ENCODE measurements at regions not wholly inside any gene's neighbourhood (a gene's known extent, or its start where the extent isn't known, plus 50 kb on each side); places are given as distances from the start of the nearest gene placed in this dataset.

GRCh38 chr5:43855452-43855851 is 252.5 kb downstream of the NNT start:
- peaks cover 0 to 5% (median 2%) of the 10 kb centered on the region in 7 donors for H3K9me3 Mint-ChIP-seq
- H3K9me3 ChIP-seq (replicated peaks in 1 of 2; ENCODE audit: control insufficient read depth in 1 of 2, insufficient read depth in 1 of 2, low read length in 2 of 2), result no peaks in the 10 kb centered on the region
- H3K27me3 Mint-ChIP-seq (ENCODE audit: low read depth in 3 of 3), result peaks cover 0 to 2% (median 0%) of the 10 kb centered on the region in 3 donors
- H3K9ac ChIP-seq (ENCODE audit: insufficient read depth, low read length, poor library complexity, severe bottlenecking), result no peak overlapping the region
- DNase-seq, result no peak
- no CpG with 5 or more reads among the region's 5 CpGs for WGBS (ENCODE audit: insufficient coverage)
- H3K4me3 ChIP-seq (replicated peaks in 1 of 3; ENCODE audit: low read depth in 2 of 3, low read length in 3 of 3), result no peak overlapping the region
- intact Hi-C loops (cut with micrococcal nuclease), result no loop called here
- no peaks in the 10 kb centered on the region for H3K4me1 ChIP-seq (ENCODE audit: control insufficient read depth in 1 of 2, insufficient read depth in 2 of 2, low read length in 2 of 2)
- no peaks in the 10 kb centered on the region for H3K79me2 ChIP-seq (ENCODE audit: insufficient read depth, low read length)
- H3K36me3 ChIP-seq (replicated peaks in 1 of 2; ENCODE audit: control insufficient read depth in 1 of 2, insufficient read depth in 2 of 2, low read length in 2 of 2), result no peaks in the 10 kb centered on the region
- no peak overlapping the region for H3K27ac ChIP-seq (ENCODE audit: low read depth in 1 of 2, low read length in 2 of 2)
- TF ChIP-seq CTCF (IDR thresholded peaks at IDR 0.05), result no peak
- no peak overlapping the region for H3K4me3 Mint-ChIP-seq
- no peak overlapping the region for H3K4me2 ChIP-seq (replicated peaks; ENCODE audit: extremely low read depth, low read length, poor library complexity, severe bottlenecking)
- H2AFZ ChIP-seq (ENCODE audit: insufficient read depth, low read depth, low read length, poor library complexity, severe bottlenecking), result no peak overlapping the region
- H3K36me3 Mint-ChIP-seq, result no peaks in the 10 kb centered on the region
- no peaks in the 10 kb centered on the region for H3K27me3 ChIP-seq (ENCODE audit: control insufficient read depth in 2 of 2, insufficient read depth in 2 of 2, low read length in 2 of 2)
- H4K20me1 ChIP-seq (ENCODE audit: insufficient read depth, low read length), result no peaks in the 10 kb centered on the region
- no peak overlapping the region for H3K27ac Mint-ChIP-seq
- H3K4me1 Mint-ChIP-seq, result no peaks in the 10 kb centered on the region

DNA sequence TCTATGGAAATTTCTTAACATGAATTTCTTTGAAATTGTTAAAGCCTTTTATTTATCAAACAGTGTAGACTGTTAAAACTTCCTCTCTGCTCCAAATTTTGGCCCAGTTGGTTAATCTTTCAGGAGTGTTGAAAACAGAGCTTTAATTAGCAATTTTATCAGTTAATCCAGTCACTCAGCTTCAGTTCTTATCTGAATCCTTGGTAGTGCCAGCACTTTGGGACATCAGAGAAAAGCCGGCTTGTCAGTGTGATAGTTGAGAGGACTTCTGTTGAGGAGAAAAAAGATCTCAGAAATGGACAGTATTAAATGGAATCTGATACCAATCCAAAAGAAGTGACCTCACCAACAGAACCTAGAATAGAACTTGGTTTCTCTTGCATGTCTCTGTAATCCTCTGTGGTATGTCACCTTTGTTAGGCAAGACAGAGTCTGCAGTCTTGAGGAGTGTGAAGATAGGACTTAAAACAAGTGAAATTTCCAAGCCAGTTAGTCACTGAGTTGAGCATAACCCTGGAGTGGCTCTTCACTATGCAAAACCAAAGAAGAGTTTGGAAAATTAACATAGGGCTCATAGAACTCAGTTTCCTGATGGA is 251.8 kb downstream of the NNT start:
- Mint-ChIP-seq H3K36me3 (no peaks in the 10 kb centered on the region), H3K4me3 (no peak overlapping the region), H3K27me3 (ENCODE audit: low read depth in 3 of 3) (peaks cover 0 to 2% (median 0%) of the 10 kb centered on the region in 3 donors), H3K27ac (no peak overlapping the region), H3K9me3 (peaks cover 0 to 10% (median 2%) of the 10 kb centered on the region in 7 donors), H3K4me1 (no peaks in the 10 kb centered on the region)
- TF ChIP-seq CTCF (IDR thresholded peaks at IDR 0.05), result no peak
- Histone ChIP-seq H3K4me3 (replicated peaks in 1 of 3; ENCODE audit: low read depth in 2 of 3, low read length in 3 of 3) (no peak overlapping the region), H3K4me1 (ENCODE audit: control insufficient read depth in 1 of 2, insufficient read depth in 2 of 2, low read length in 2 of 2) (no peaks in the 10 kb centered on the region), H3K9ac (ENCODE audit: insufficient read depth, low read length, poor library complexity, severe bottlenecking) (no peak overlapping the region), H2AFZ (ENCODE audit: insufficient read depth, low read depth, low read length, poor library complexity, severe bottlenecking) (no peak overlapping the region), H3K4me2 (replicated peaks; ENCODE audit: extremely low read depth, low read length, poor library complexity, severe bottlenecking) (no peak overlapping the region), H3K79me2 (ENCODE audit: insufficient read depth, low read length) (no peaks in the 10 kb centered on the region), H3K27me3 (ENCODE audit: control insufficient read depth in 2 of 2, insufficient read depth in 2 of 2, low read length in 2 of 2) (no peaks in the 10 kb centered on the region), H3K27ac (ENCODE audit: low read depth in 1 of 2, low read length in 2 of 2) (no peak overlapping the region), H4K20me1 (ENCODE audit: insufficient read depth, low read length) (no peaks in the 10 kb centered on the region), H3K36me3 (replicated peaks in 1 of 2; ENCODE audit: control insufficient read depth in 1 of 2, insufficient read depth in 2 of 2, low read length in 2 of 2) (no peaks in the 10 kb centered on the region), H3K9me3 (replicated peaks in 1 of 2; ENCODE audit: control insufficient read depth in 1 of 2, insufficient read depth in 1 of 2, low read length in 2 of 2) (no peaks in the 10 kb centered on the region)
- intact Hi-C loops (cut with micrococcal nuclease), result no loop called here
- DNase-seq, result no peak
- no CpG with 5 or more reads among the region's 1 CpG for WGBS (ENCODE audit: insufficient coverage)
